NCI-H1105 treated with DMSO at 0.1 percent for 48 hours (cell line): ENCODE measurements at regions not wholly inside any gene's neighbourhood (a gene's known extent, or its start where the extent isn't known, plus 50 kb on each side); places are given as distances from the start of the nearest gene placed in this dataset.

Experiments
- DNase-seq: peaks from one replicate; lab custom pipeline; 2025; lab: John Stamatoyannopoulos, UW

GRCh38 chr16:86979984-86980553, 337.1 kb downstream of the C16orf95 start:
- DNase-seq: no peak

DNA sequence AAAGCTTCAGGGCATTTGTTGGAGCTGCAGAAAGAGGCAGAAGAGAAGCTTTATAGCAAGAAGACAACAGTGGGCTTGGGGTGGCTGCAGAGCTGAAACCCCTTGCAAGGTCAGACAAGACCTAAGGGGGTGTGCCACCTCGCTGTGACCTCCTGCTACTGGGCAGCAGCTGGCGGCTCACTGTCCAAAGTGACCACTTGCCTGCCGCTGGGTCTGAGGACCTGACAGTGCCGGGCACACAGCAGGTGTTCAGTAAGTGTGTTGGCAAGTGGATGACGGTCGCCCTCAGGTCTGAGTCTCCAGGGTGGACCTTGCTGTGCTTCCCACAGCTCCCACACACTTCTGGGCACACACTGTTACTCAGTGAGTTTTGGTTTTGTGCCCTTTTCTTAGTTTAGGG, 336.5 kb downstream of the C16orf95 start:
- no peak for DNase-seq

GRCh38 chr16:86982347-86982596, 334.9 kb downstream of the C16orf95 start:
- no peak for DNase-seq

DNA sequence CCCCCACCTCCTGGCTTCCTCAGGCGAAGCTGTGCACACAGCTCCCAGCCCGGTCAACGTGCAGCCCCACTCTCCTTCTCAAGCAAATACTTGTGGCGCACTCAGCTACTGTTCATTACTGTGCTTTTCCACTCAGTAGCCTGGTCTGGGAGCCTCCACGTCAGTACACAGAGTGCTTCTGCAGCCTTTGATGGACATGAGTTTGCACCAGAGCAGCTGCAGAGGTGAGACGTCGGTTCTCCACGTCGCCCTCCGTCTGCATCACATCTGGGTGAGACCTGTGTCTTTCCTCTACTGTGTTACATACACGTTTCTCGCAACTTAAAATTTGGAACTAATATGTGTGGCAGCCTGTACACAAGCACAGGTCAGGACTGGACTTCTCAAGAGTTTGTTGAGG, 334.3 kb downstream of the C16orf95 start:
- DNase-seq: no peak

DNA sequence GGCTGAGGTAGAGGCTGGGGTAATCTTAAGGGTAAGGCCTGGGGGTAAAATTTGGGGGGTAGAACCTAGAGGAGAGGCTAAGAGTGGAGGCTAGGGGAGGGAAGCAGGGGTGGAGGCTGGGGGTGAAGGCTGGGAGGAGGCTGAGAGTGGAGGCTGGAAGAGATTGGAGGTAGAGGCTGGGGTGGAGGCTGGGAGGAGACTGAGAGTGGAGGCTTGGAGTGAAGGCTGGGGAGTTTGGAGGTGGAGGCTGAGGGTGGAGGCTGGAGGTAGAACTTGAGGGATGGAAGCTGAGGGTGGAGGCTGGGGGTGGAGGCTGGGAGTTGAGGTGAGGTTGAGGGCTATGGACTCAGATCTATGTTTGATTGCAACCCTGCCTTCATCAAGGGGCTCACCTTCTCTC, 333.6 kb downstream of the C16orf95 start:
- no peak for DNase-seq

GRCh38 chr16:86984343-86984742, 332.8 kb downstream of the C16orf95 start:
- no peak for DNase-seq

GRCh38 chr16:86984991-86985647, 332.1 kb downstream of the C16orf95 start:
- DNase-seq: no peak

DNA sequence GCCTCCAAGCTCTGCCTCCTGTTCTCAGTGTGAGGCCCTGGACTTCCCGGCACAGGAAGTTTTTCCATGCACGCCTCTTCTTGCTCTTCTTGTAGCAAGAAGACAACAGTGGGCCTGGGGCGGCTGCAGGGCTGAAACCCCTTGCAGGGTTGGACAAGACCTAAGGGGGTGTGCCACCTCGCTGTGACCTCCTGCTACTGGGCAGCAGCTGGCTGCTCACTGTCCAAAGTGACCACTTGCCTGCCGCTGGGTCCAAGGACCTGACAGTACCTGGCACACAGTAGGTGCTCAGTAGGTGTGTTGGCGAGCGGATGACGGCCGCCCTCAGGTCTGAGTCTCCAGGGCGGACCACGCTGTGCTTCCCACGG, 331.6 kb downstream of the C16orf95 start:
- DNase-seq: no peak

GRCh38 chr16:86986136-86986535, 331.1 kb downstream of the C16orf95 start:
- DNase-seq: no peak

- no peak for DNase-seq
Observed at GRCh38 chr16:86986809-86987487, 330.2 kb downstream of the C16orf95 start.

- DNase-seq: no peak
Observed at GRCh38 chr16:86987746-86988670, 329.2 kb downstream of the C16orf95 start.

- DNase-seq: no peak
Observed at GRCh38 chr16:86988920-86989696, 328.1 kb downstream of the C16orf95 start.

DNA sequence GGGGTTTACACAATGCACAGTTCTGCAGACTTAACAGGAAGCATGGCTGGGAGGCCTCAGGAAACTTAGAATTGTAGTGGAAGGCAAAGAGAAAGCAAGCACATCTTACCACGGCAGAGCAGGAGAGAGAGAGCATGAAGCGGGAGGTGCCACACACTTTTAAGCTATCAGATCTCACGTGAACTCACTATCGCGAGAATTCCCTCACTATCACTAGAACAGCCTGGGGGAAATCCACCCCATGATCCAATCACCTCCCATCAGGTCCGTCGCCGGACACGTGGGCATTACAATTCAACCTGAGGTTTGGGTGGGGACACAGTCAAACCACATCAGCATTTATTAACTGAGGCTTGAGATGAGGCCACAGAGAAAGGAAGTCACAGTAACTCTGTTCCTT, 326.7 kb downstream of the C16orf95 start:
- DNase-seq: no peak

- DNase-seq: no peak
Observed at GRCh38 chr16:86991679-86992078, 325.5 kb downstream of the C16orf95 start.

DNA sequence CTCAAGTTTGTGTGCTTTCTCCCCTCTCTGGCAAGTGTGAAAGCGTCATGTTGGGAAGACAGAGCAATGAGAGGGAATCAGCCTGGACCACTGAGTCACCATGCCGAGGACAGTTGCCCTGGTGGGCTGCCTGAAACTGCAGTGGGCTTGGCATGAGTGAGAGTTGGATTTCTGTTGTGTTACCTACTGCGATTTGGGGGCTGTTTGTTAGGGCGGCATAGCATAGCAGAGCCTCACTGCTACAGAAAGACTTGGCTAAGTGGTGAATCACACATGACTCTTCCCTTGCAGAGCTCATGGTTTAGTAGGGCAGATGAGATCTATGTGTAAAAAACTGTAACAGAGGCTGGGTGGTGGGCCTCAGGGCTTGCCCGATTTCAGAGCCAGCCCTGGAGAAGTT, 324.6 kb downstream of the C16orf95 start:
- DNase-seq: no peak

- DNase-seq: no peak
Observed at GRCh38 chr16:86993426-86994110, 323.6 kb downstream of the C16orf95 start.

- DNase-seq: no peak
Observed at GRCh38 chr16:86994215-86994614, 323.0 kb downstream of the C16orf95 start.

- DNase-seq: no peak
Observed at GRCh38 chr16:86994651-86995171, 322.5 kb downstream of the C16orf95 start.

DNA sequence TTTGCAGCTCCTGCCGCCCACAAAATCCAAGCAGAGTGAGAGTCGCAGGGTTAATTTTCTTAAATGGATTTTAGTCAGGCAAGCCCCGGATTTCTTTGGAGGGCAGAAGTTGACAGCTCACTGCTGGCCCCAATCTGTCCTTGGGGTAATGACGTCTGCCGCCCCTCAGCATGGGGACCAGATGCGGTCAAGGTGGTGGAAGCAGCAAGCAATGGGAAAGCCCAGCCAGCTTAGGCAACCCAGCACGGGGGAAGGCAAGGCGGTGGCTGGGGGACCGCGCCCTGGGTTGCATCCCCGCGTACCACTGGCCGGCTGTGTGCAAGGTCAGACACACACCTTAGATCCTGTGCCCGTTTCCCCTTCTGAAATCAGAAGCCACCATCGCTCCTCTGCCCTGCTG, 321.7 kb downstream of the C16orf95 start:
- DNase-seq: no peak

DNA sequence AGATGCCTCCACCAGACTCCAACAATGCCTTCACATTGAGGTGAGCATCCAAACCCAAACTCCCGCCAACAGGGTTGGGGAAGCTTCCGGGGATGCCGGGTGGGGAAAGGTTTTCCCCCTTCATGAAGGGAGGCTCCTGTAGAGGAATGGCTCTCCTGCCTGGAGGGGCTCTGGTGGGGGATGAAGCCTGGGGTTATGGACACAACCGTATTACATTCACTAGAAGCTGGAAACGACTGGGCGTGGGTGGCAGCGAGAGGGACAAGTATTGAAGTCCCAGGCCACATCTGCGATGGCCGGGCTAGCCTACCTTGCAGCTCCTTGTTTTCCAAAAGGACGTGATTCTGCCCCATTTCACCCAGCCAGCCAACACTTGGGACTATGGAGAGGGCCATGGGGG, 321.1 kb downstream of the C16orf95 start:
- DNase-seq: no peak

- DNase-seq: no peak
Observed at GRCh38 chr16:86997058-86997457, 320.1 kb downstream of the C16orf95 start.
